Prostate gland (tissue), 2 donors: ENCODE measurements at regions not wholly inside any gene's neighbourhood (a gene's known extent, or its start where the extent isn't known, plus 50 kb on each side); places are given as distances from the start of the nearest gene placed in this dataset.
"Not testable (repeated sequence)": the region's sequence is repeated elsewhere in the genome, so short reads cannot be mapped to it uniquely, and the experiment has no call there.

ENCODE experiments used
- CTCF ChIP-seq, 4 experiments: fragments of 200-600 bp in 2 of 4; fragments of 450-650 bp in 2 of 4; sonication (generic) in 2 of 4; IDR thresholded peaks; 1 replicate in 3 of 4; 2 replicates in 1 of 4; pipeline ENCODE4 v1.5.1; 2016 to 2019; ENCODE audit warnings: antibody characterized with exemption in 4 of 4, mild to moderate bottlenecking in 2 of 4, moderate library complexity in 2 of 4
- POLR2A ChIP-seq: fragments of 450-650 bp; IDR thresholded peaks from one replicate; pipeline ENCODE4 v1.6.1; 2016; ENCODE audit warnings: antibody characterized with exemption, mild to moderate bottlenecking
- POLR2AphosphoS5 ChIP-seq: sonication (generic); formaldehyde crosslinking; IDR thresholded peaks from one replicate; pipeline ENCODE4 v1.6.1; 2017; ENCODE audit warnings: antibody characterized with exemption

GRCh38 chr3:137896842-137897241 is 113.1 kb upstream of the CLDN18 start:
- not testable (repeated sequence) for TF ChIP-seq POLR2AphosphoS5; CTCF (IDR thresholded peaks at IDR 0.05); POLR2A
